ENCODE measurements at regions not wholly inside any gene's neighbourhood (a gene's known extent, or its start where the extent isn't known, plus 50 kb on each side); places are given as distances from the start of the nearest gene placed in this dataset.
"Not testable (repeated sequence)": the region's sequence is repeated elsewhere in the genome, so short reads cannot be mapped to it uniquely, and the experiment has no call there.

GRCh38 chr13:22740264-22740663, 440.5 kb upstream of the SGCG start:
- no peak for DNase-seq (ENCODE audit: low read depth in 3 of 3)

- no peak for DNase-seq (ENCODE audit: low read depth in 3 of 3)
These were observed 435.9 kb upstream of the SGCG start for GRCh38 chr13:22744688-22745452.

GRCh38 chr13:22748866-22749577, 431.8 kb upstream of the SGCG start:
- DNase-seq (ENCODE audit: low read depth in 3 of 3): no peak

GRCh38 chr13:22749626-22750025, 431.2 kb upstream of the SGCG start:
- DNase-seq (ENCODE audit: low read depth in 3 of 3): no peak

- no peak for DNase-seq (ENCODE audit: low read depth in 3 of 3)
These were observed 423.2 kb upstream of the SGCG start for GRCh38 chr13:22757530-22758120.

- no peak for DNase-seq (ENCODE audit: low read depth in 3 of 3)
These were observed 422.5 kb upstream of the SGCG start for GRCh38 chr13:22758245-22758644.

GRCh38 chr13:22761709-22762108, 419.1 kb upstream of the SGCG start:
- no peak for DNase-seq (ENCODE audit: low read depth in 3 of 3)

- no peak for DNase-seq (ENCODE audit: low read depth in 3 of 3)
These were observed 415.2 kb upstream of the SGCG start for GRCh38 chr13:22765547-22765946.

- DNase-seq (ENCODE audit: low read depth in 3 of 3): no peak
These were observed 409.9 kb upstream of the SGCG start for GRCh38 chr13:22770891-22771290.

- DNase-seq (ENCODE audit: low read depth in 3 of 3): no peak
These were observed 407.3 kb upstream of the SGCG start for GRCh38 chr13:22773465-22773864.

- no peak for DNase-seq (ENCODE audit: low read depth in 3 of 3)
These were observed 404.2 kb upstream of the SGCG start for GRCh38 chr13:22776394-22777186.

- DNase-seq (ENCODE audit: low read depth in 3 of 3): no peak
These were observed 403.6 kb upstream of the SGCG start for GRCh38 chr13:22777207-22777606.

- no peak for DNase-seq (ENCODE audit: low read depth in 3 of 3)
These were observed 391.7 kb upstream of the SGCG start for GRCh38 chr13:22789027-22789593.

GRCh38 chr13:22789916-22790315, 390.9 kb upstream of the SGCG start:
- DNase-seq (ENCODE audit: low read depth in 3 of 3): no peak

- DNase-seq (ENCODE audit: low read depth in 3 of 3): no peak
These were observed 387.1 kb upstream of the SGCG start for GRCh38 chr13:22793598-22794134.

- no peak for DNase-seq (ENCODE audit: low read depth in 3 of 3)
These were observed 380.0 kb upstream of the SGCG start for GRCh38 chr13:22800526-22801401.

- no peak for DNase-seq (ENCODE audit: low read depth in 3 of 3)
These were observed 379.3 kb upstream of the SGCG start for GRCh38 chr13:22801402-22802003.

- DNase-seq (ENCODE audit: low read depth in 3 of 3): no peak
These were observed 368.0 kb upstream of the SGCG start for GRCh38 chr13:22812793-22813192.

- DNase-seq (ENCODE audit: low read depth in 3 of 3): not testable (repeated sequence)
These were observed 367.0 kb upstream of the SGCG start for GRCh38 chr13:22813531-22814377.
